IPS-NIHi11 (cell line): ENCODE measurements at regions not wholly inside any gene's neighbourhood (a gene's known extent, or its start where the extent isn't known, plus 50 kb on each side); places are given as distances from the start of the nearest gene placed in this dataset.
A peak's percentile ranks its signal among the peaks of the same experiment; 100 is the strongest.

Source experiments
- DNase-seq: peaks from one replicate; pipeline ENCODE4 v3.0.0; 2012; ENCODE audit warnings: mixed read lengths, low spot score

- no peak for DNase-seq
Observed at GRCh38 chr3:113096188-113096892, 105.6 kb downstream of the GTPBP8 start.

- DNase-seq: no peak
Observed at GRCh38 chr3:113097960-113098447, 107.2 kb downstream of the GTPBP8 start.

- no peak for DNase-seq
Observed at GRCh38 chr3:113100063-113100462, 109.3 kb downstream of the GTPBP8 start.

- DNase-seq: no peak
Observed at GRCh38 chr3:113103588-113103987, 107.8 kb upstream of the BOC start.

- peak; percentile 25 for DNase-seq
Observed at GRCh38 chr3:113104357-113105092, 106.8 kb upstream of the BOC start.

GRCh38 chr3:113105093-113105449, 106.3 kb upstream of the BOC start:
- peak; percentile 24 for DNase-seq

GRCh38 chr3:113105966-113106660, 105.2 kb upstream of the BOC start:
- no peak for DNase-seq

- DNase-seq: no peak
Observed at GRCh38 chr3:113110267-113110666, 101.1 kb upstream of the BOC start.

- DNase-seq: no peak
Observed at GRCh38 chr3:113111011-113111707, 100.2 kb upstream of the BOC start.

- no peak for DNase-seq
Observed at GRCh38 chr3:113113361-113113760, 98.0 kb upstream of the BOC start.

GRCh38 chr3:113117511-113118234, 93.7 kb upstream of the BOC start:
- DNase-seq: no peak

GRCh38 chr3:113118336-113118735, 93.0 kb upstream of the BOC start:
- DNase-seq: no peak

- no peak for DNase-seq
Observed at GRCh38 chr3:113124256-113124830, 87.0 kb upstream of the BOC start.

- no peak for DNase-seq
Observed at GRCh38 chr3:113125951-113126350, 85.4 kb upstream of the BOC start.

GRCh38 chr3:113128386-113129015, 82.9 kb upstream of the BOC start:
- DNase-seq: no peak

GRCh38 chr3:113129168-113129567, 82.2 kb upstream of the BOC start:
- DNase-seq: no peak

- DNase-seq: no peak
Observed at GRCh38 chr3:113132571-113132996, 78.8 kb upstream of the BOC start.

- no peak for DNase-seq
Observed at GRCh38 chr3:113133140-113133539, 78.2 kb upstream of the BOC start.

GRCh38 chr3:113136071-113136470, 75.3 kb upstream of the BOC start:
- DNase-seq: peak; percentile 38

GRCh38 chr3:113136544-113136943, 74.8 kb upstream of the BOC start:
- no peak for DNase-seq
